HepG2 (cell line): ENCODE measurements at regions not wholly inside any gene's neighbourhood (a gene's known extent, or its start where the extent isn't known, plus 50 kb on each side); places are given as distances from the start of the nearest gene placed in this dataset.
A peak's percentile ranks its signal among the peaks of the same experiment; 100 is the strongest.

Experiments
- ATAC-seq: fragments of 200-7000 bp; cut with Tn5 transposase; 3 replicates; pipeline ENCODE4 v1.9.1; 2020; ENCODE audit warnings: mild to moderate bottlenecking, moderate library complexity
- BruUV-seq: library from RNA; stranded (reverse); fragments of 400-500 nt; replicated peaks from 2 replicates; lab custom pipeline; 2021; lab: Mats Ljungman, UMichigan
- CTCF ChIA-PET: fragments of 300-600 bp; formaldehyde crosslinking; extraction: SDS; loops from one replicate; lab custom pipeline; 2021; ENCODE audit warnings: low total read pairs, inconsistent platforms, low intra/inter-chr PET ratio; lab: Yijun Ruan, JAX
- POLR2A ChIA-PET: fragments of 350-600 bp; sonication (Branson Sonifier 250); formaldehyde crosslinking; loops from one replicate; lab custom pipeline; 2020; ENCODE audit warnings: antibody characterized with exemption, inconsistent platforms; lab: Yijun Ruan, JAX
- DNase-seq: peaks from one replicate; pipeline ENCODE4 v3.0.0-alpha.2; 2015; ENCODE audit warnings: low spot score
- FAIRE-seq: peaks from 3 replicates; lab custom pipeline; 2011; peaks lifted over from hg19 to GRCh38; lab: Jason Lieb, UNC
- H2AFZ ChIP-seq: one replicate; pipeline ENCODE4 v1.6.1; 2011; ENCODE audit warnings: low read length, inconsistent platforms
- H3K27ac ChIP-seq: fragments of 300-600 bp; 3 replicates; pipeline ENCODE4 v1.8.0; 2011; ENCODE audit warnings: mixed run types, mild to moderate bottlenecking, mixed read lengths, low read length, inconsistent platforms; ENCODE audit not compliant: insufficient read depth; ENCODE audit errors: extremely low read length
- H3K27me3 ChIP-seq, 2 experiments: fragments of 200-600 bp in 1 of 2; 2 replicates in 1 of 2; 3 replicates in 1 of 2; pipeline versions ENCODE4 v1.6.0 to v1.8.0; 2011; ENCODE audit warnings: low read length in 2 of 2, mild to moderate bottlenecking in 2 of 2, moderate library complexity in 2 of 2, inconsistent platforms in 1 of 2; ENCODE audit not compliant: insufficient read depth in 2 of 2, control insufficient read depth in 1 of 2
- H3K36me3 ChIP-seq, 2 experiments: fragments of 200-600 bp in 1 of 2; replicated peaks in 1 of 2; 2 replicates in 1 of 2; 3 replicates in 1 of 2; pipeline versions ENCODE4 v1.5.1 to v1.8.0; 2011; ENCODE audit warnings: low read length in 2 of 2, inconsistent platforms in 1 of 2; ENCODE audit not compliant: insufficient read depth in 2 of 2, control insufficient read depth in 1 of 2
- H3K4me1 ChIP-seq: 2 replicates; pipeline ENCODE4 v1.5.1; 2012; ENCODE audit warnings: low read length, inconsistent platforms; ENCODE audit not compliant: insufficient read depth
- H3K4me2 ChIP-seq: 2 replicates; pipeline ENCODE4 v1.6.0; 2011; ENCODE audit warnings: low read depth, low read length, inconsistent platforms
- H3K4me3 ChIP-seq, 3 experiments: fragments of 200-600 bp in 1 of 3; sonication (generic), shearing (Covaris generic) in 1 of 3; replicated peaks in 1 of 3; 2 replicates each; pipeline ENCODE4 v1.5.1; 2011 to 2016; ENCODE audit warnings: low read length in 3 of 3, inconsistent platforms in 2 of 3, low read depth in 2 of 3, mild to moderate bottlenecking in 2 of 3, control low read depth in 1 of 3, mixed read lengths in 1 of 3; ENCODE audit not compliant: insufficient read depth in 1 of 3
- H3K79me2 ChIP-seq: one replicate; pipeline ENCODE4 v1.6.1; 2011; ENCODE audit warnings: low read length, inconsistent platforms; ENCODE audit not compliant: insufficient read depth
- H3K9ac ChIP-seq: 2 replicates; pipeline ENCODE4 v1.6.0; 2011; ENCODE audit warnings: mild to moderate bottlenecking, low read depth, low read length, inconsistent platforms; ENCODE audit not compliant: insufficient read depth
- H3K9me3 ChIP-seq: 2 replicates; pipeline ENCODE4 v1.5.1; 2012; ENCODE audit warnings: mild to moderate bottlenecking, low read length
- H4K20me1 ChIP-seq: 2 replicates; pipeline ENCODE4 v1.6.0; 2011; ENCODE audit warnings: inconsistent platforms, mild to moderate bottlenecking, low read length, moderate library complexity; ENCODE audit not compliant: insufficient read depth
- CEBPB ChIP-seq: IDR thresholded peaks from 2 replicates; pipeline ENCODE4 v1.6.1; 2011; ENCODE audit warnings: low read depth, low read length, improper control_type of control experiment, borderline replicate concordance
- EP300 ChIP-seq, 3 experiments: sonication (generic) in 1 of 3; formaldehyde crosslinking in 1 of 3; IDR thresholded peaks; 2 replicates each; pipeline versions ENCODE4 v1.5.1 to v1.6.1; 2011 to 2020; ENCODE audit warnings: low read depth in 2 of 3, low read length in 2 of 3, borderline replicate concordance in 1 of 3, improper control_type of control experiment in 1 of 3, mild to moderate bottlenecking in 1 of 3, missing genetic modification reagents in 1 of 3, moderate library complexity in 1 of 3
- GATAD2A ChIP-seq: IDR thresholded peaks from 2 replicates; pipeline ENCODE4 v1.6.1; 2016
- HMG20A ChIP-seq: IDR thresholded peaks from 2 replicates; pipeline ENCODE4 v1.6.1; 2016; ENCODE audit warnings: borderline replicate concordance
- MIXL1 ChIP-seq: IDR thresholded peaks from 2 replicates; pipeline ENCODE4 v1.6.1; 2016
- PHF8 ChIP-seq: sonication (generic); formaldehyde crosslinking; IDR thresholded peaks from 2 replicates; pipeline ENCODE4 v1.5.0; 2020; ENCODE audit warnings: missing genetic modification reagents
- SOX13 ChIP-seq, 3 experiments: fragments of 450-650 bp in 1 of 3; sonication (generic) in 1 of 3; formaldehyde crosslinking in 1 of 3; IDR thresholded peaks in 2 of 3; conservative IDR thresholded peaks in 1 of 3; 2 replicates each; pipeline versions ENCODE4 v1.5.0 to v1.6.1; 2016 to 2020; ENCODE audit warnings: antibody characterized with exemption in 1 of 3, mild to moderate bottlenecking in 1 of 3, missing compliant biosample characterization in 1 of 3, missing genetic modification reagents in 1 of 3, moderate library complexity in 1 of 3
- XBP1 ChIP-seq: sonication (generic); formaldehyde crosslinking; IDR thresholded peaks from 2 replicates; pipeline ENCODE4 v1.5.0; 2020; ENCODE audit warnings: missing genetic modification reagents
- ZNF737 ChIP-seq: sonication (generic); formaldehyde crosslinking; IDR thresholded peaks from 2 replicates; pipeline ENCODE4 v1.5.0; 2020; ENCODE audit warnings: missing genetic modification reagents, mild to moderate bottlenecking, borderline replicate concordance
- WGBS: methylation state at CpG from one replicate; pipeline ENCODE4 v1.1.6; 2017; ENCODE audit warnings: low lambda C conversion rate; 5-methylcytosine and 5-hydroxymethylcytosine counted together
- in situ Hi-C: cut with HindIII; loops from 2 replicates; pipeline ENCODE4 v1.10.0; 2017; ENCODE audit warnings: low pct_unique_long_range_greater_than_20kb; ENCODE audit not compliant: extremely low pct_ligation_motif_present
- intact Hi-C: fragments of 100-400 bp; cut with micrococcal nuclease; formaldehyde crosslinking; loops from one replicate; pipeline ENCODE4 v1.10.0; 2022; ENCODE audit not compliant: unreplicated experiment
- TF ChIP-seq, protein P1 (sequence below): IDR thresholded peaks from 2 replicates; pipeline ENCODE4 v1.6.1; 2012; ENCODE audit warnings: low read depth, low read length, improper control_type of control experiment

DNA sequence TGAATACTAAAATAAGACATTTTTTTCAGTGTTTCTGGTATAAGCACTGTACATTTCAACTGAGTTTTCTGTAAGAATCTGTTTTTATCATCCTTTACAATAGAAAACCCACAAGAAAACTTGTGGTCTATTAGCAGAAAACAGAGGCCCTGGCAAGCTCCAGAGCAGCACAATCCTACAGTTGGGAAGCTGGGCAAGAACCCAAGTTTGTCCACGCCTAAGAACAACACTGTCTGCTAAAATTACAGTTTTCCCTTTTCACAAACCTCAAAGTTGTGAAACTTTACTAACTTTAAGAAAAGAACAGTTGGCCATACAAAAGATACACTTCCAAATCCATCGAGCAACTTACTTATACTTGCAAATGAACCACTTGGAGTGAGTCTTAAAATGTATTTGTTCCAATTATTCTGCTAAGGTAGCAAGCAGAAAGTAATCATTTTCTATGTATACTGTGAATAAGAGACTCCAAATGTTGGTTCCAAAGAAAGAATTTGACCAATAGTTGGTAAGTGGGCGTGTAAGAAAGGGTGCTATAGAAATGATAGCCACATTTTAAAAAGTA, 982.0 kb upstream of the ARRDC3 start:
- no peaks in the 10 kb centered on the region for H3K27me3 ChIP-seq
- no peaks in the 10 kb centered on the region for H4K20me1 ChIP-seq
- H3K27ac ChIP-seq: no peak overlapping the region
- no peaks in the 10 kb centered on the region for H3K4me1 ChIP-seq
- H3K79me2 ChIP-seq: no peaks in the 10 kb centered on the region
- no peak overlapping the region for H2AFZ ChIP-seq
- H3K9me3 ChIP-seq: no peaks in the 10 kb centered on the region
- no peak for ATAC-seq
- 18% methylated on average over 3 of the region's 3 CpGs for WGBS
- CTCF ChIA-PET: no interaction called here
- in situ Hi-C loops: no loop called here
- no peak for FAIRE-seq
- TF ChIP-seq XBP1 (CRISPR knock-in tag) (no peak), ZNF737 (CRISPR knock-in tag) (no peak), HMG20A (CRISPR knock-in tag) (no peak)
- TF ChIP-seq, all 625 proteins: peak for 0
- no TSS peak for BruUV-seq
- no peak for DNase-seq
- POLR2A ChIA-PET: no interaction called here
- intact Hi-C loops: no loop called here
- Histone ChIP-seq H3K9ac (no peak overlapping the region), H3K4me2 (no peak overlapping the region), H3K36me3 (no peaks in the 10 kb centered on the region), H3K4me3 (no peak overlapping the region)

DNA sequence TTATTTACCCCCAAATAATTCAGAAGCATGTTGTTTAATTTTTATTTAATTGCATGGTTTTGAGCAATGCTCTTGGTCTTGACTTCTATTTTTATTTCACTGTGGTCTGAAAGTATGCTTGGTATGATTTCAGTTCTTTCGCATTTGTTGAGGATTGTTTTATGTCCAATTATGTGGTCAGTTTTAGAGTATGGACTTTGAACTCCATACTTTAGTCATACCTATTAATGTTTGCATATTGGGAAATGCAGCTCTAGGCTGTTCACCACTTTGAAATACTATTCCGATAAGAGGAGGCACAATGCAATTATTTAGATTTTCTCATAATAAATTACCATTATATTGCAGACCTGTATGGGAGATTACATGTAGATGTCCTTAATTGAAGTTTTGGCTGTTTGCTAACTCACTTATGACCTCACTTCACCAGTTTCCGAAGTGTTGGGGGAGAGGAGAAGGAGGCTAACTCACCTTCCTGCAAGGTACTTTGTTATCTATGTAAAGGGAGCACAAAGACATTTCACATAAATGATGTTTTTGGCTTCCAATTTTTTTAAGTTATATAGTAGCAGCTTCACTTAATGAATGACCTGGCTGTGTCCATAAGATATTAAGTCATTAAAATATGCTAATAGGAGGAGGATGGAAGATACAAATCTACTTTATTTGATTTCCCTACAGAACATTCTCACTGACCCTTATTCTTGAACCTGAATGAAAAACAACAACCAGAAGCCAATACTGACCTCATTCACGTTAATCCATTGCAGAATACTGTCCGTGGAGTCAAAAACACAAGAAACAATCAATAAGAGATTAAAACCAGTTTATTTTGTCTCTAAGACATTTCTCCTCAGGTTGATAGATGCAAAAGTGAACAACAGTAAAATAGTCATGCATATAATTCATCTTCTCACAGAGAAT, 970.3 kb upstream of the ARRDC3 start:
- intact Hi-C loops: no loop called here
- ATAC-seq (peak; percentile 80), DNase-seq (peak; percentile 71), FAIRE-seq (no peak)
- no peaks in the 10 kb centered on the region for H3K79me2 ChIP-seq
- no peaks in the 10 kb centered on the region for H3K36me3 ChIP-seq
- BruUV-seq: no TSS peak
- H3K27ac ChIP-seq: no peak overlapping the region
- no peak overlapping the region; a peak in 1 of 6 replicates for H3K4me3 ChIP-seq
- CTCF ChIA-PET: no interaction called here
- no peak overlapping the region for H3K9ac ChIP-seq
- H3K4me2 ChIP-seq: no peak overlapping the region
- in situ Hi-C loops: no loop called here
- POLR2A ChIA-PET: no interaction called here
- WGBS: 15% methylated on average over 5 of the region's 5 CpGs
- no peak overlapping the region for H2AFZ ChIP-seq
- peaks cover 16% of the 10 kb centered on the region for H3K4me1 ChIP-seq
- no peaks in the 10 kb centered on the region for H4K20me1 ChIP-seq
- no peaks in the 10 kb centered on the region for H3K27me3 ChIP-seq
- no peaks in the 10 kb centered on the region for H3K9me3 ChIP-seq
- no peak for TF ChIP-seq PHF8 (CRISPR knock-in tag)
- TF ChIP-seq SOX13 (IDR thresholded peaks at IDR 0.05): no peak
- peak in 1 of 2 experiments; percentile 26; a peak in 1 of 4 replicates for TF ChIP-seq SOX13 (CRISPR knock-in tag; conservative IDR thresholded peaks at IDR 0.05 in 1 of 2, IDR thresholded peaks at IDR 0.05 in 1 of 2)
- TF ChIP-seq EP300 (IDR thresholded peaks at IDR 0.05; ENCODE audit: low read depth in 2 of 2, low read length in 2 of 2): peak in 1 of 2 experiments; percentile 20; a peak in 1 of 4 replicates
- TF ChIP-seq EP300 (CRISPR knock-in tag; IDR thresholded peaks at IDR 0.05; ENCODE audit: borderline replicate concordance): no peak
- TF ChIP-seq, protein P1, sequence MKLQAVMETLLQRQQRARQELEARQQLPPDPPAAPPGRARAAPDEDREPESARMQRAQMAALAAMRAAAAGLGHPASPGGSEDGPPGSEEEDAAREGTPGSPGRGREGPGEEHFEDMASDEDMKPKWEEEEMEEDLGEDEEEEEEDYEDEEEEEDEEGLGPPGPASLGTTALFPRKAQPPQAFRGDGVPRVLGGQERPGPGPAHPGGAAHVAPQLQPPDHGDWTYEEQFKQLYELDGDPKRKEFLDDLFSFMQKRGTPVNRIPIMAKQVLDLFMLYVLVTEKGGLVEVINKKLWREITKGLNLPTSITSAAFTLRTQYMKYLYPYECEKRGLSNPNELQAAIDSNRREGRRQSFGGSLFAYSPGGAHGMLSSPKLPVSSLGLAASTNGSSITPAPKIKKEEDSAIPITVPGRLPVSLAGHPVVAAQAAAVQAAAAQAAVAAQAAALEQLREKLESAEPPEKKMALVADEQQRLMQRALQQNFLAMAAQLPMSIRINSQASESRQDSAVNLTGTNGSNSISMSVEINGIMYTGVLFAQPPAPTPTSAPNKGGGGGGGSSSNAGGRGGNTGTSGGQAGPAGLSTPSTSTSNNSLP: peak; percentile 50; the same call in 1 of the 2 replicates
- TF ChIP-seq GATAD2A (CRISPR knock-in tag): peak; percentile 47
- TF ChIP-seq MIXL1 (CRISPR knock-in tag): 0 out of 2 replicates have a peak, but pooled peaks have one; percentile 33
- peak; percentile 70; the same call in 1 of the 2 replicates for TF ChIP-seq CEBPB
